Parathyroid adenoma (tissue), 2 donors: ENCODE measurements at regions not wholly inside any gene's neighbourhood (a gene's known extent, or its start where the extent isn't known, plus 50 kb on each side); places are given as distances from the start of the nearest gene placed in this dataset.

Experiments
- H2AFZ ChIP-seq: fragments of 300-600 bp; sonication (generic); one replicate; pipeline ENCODE4 v1.7.0; 2017; ENCODE audit warnings: antibody characterized with exemption, mild to moderate bottlenecking
- H3K27ac ChIP-seq: fragments of 300-600 bp; sonication (generic); one replicate; pipeline ENCODE4 v1.7.0; 2017
- H3K27me3 ChIP-seq: fragments of 300-600 bp; sonication (generic); one replicate; pipeline ENCODE4 v1.7.0; 2017; ENCODE audit warnings: low read length; ENCODE audit not compliant: control insufficient read depth, insufficient read depth
- H3K36me3 ChIP-seq: fragments of 300-600 bp; sonication (generic); one replicate; pipeline ENCODE4 v1.7.0; 2017; ENCODE audit warnings: low read length; ENCODE audit not compliant: control insufficient read depth, insufficient read depth
- H3K4me1 ChIP-seq: fragments of 300-600 bp; sonication (generic); one replicate; pipeline ENCODE4 v1.7.0; 2017; ENCODE audit warnings: control low read depth
- H3K4me2 ChIP-seq: fragments of 300-600 bp; sonication (generic); one replicate; pipeline ENCODE4 v1.7.0; 2017; ENCODE audit warnings: low read length
- H3K4me3 ChIP-seq: fragments of 300-600 bp; sonication (generic); one replicate; pipeline ENCODE4 v1.7.0; 2017; ENCODE audit warnings: low read depth, low read length
- H3K79me2 ChIP-seq: fragments of 300-600 bp; sonication (generic); one replicate; pipeline ENCODE4 v1.7.0; 2017; ENCODE audit warnings: control low read depth
- H3K9ac ChIP-seq: fragments of 300-600 bp; sonication (generic); one replicate; pipeline ENCODE4 v1.7.0; 2017; ENCODE audit warnings: mild to moderate bottlenecking
- H3K9me3 ChIP-seq: fragments of 300-600 bp; sonication (generic); one replicate; pipeline ENCODE4 v1.7.0; 2017; ENCODE audit warnings: low read length; ENCODE audit not compliant: control insufficient read depth
- TF ChIP-seq, protein P1 (sequence below): fragments of 300-600 bp; sonication (generic); IDR thresholded peaks from one replicate; pipeline ENCODE4 v1.7.0; 2017; ENCODE audit warnings: antibody characterized with exemption, mild to moderate bottlenecking
- donor health status: primary hyperparathyroidism.

- no peaks in the 10 kb centered on the region for H3K9me3 ChIP-seq
- no peaks in the 10 kb centered on the region for H3K79me2 ChIP-seq
- H3K9ac ChIP-seq, result no peak overlapping the region
- H3K4me1 ChIP-seq, result no peaks in the 10 kb centered on the region
- no peak overlapping the region for H3K4me3 ChIP-seq
- TF ChIP-seq, protein P1, sequence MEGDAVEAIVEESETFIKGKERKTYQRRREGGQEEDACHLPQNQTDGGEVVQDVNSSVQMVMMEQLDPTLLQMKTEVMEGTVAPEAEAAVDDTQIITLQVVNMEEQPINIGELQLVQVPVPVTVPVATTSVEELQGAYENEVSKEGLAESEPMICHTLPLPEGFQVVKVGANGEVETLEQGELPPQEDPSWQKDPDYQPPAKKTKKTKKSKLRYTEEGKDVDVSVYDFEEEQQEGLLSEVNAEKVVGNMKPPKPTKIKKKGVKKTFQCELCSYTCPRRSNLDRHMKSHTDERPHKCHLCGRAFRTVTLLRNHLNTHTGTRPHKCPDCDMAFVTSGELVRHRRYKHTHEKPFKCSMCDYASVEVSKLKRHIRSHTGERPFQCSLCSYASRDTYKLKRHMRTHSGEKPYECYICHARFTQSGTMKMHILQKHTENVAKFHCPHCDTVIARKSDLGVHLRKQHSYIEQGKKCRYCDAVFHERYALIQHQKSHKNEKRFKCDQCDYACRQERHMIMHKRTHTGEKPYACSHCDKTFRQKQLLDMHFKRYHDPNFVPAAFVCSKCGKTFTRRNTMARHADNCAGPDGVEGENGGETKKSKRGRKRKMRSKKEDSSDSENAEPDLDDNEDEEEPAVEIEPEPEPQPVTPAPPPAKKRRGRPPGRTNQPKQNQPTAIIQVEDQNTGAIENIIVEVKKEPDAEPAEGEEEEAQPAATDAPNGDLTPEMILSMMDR, result no peak
- H3K27ac ChIP-seq, result no peak overlapping the region
- H2AFZ ChIP-seq, result no peak overlapping the region
- no peaks in the 10 kb centered on the region for H3K36me3 ChIP-seq
- H3K4me2 ChIP-seq, result no peak overlapping the region
- no peaks in the 10 kb centered on the region for H3K27me3 ChIP-seq
Observed at GRCh38 chr17:77668518-77668917, 290.0 kb upstream of the TNRC6C start.

- H3K9ac ChIP-seq, result no peak overlapping the region
- H2AFZ ChIP-seq, result no peak overlapping the region
- no peaks in the 10 kb centered on the region for H3K36me3 ChIP-seq
- H3K27me3 ChIP-seq, result no peaks in the 10 kb centered on the region
- H3K4me3 ChIP-seq, result no peak overlapping the region
- H3K4me2 ChIP-seq, result no peak overlapping the region
- H3K9me3 ChIP-seq, result no peaks in the 10 kb centered on the region
- no peak overlapping the region for H3K27ac ChIP-seq
- H3K4me1 ChIP-seq, result no peaks in the 10 kb centered on the region
- no peaks in the 10 kb centered on the region for H3K79me2 ChIP-seq
- TF ChIP-seq, protein P1, result no peak
Observed at GRCh38 chr17:77670173-77670572, 288.3 kb upstream of the TNRC6C start.

DNA sequence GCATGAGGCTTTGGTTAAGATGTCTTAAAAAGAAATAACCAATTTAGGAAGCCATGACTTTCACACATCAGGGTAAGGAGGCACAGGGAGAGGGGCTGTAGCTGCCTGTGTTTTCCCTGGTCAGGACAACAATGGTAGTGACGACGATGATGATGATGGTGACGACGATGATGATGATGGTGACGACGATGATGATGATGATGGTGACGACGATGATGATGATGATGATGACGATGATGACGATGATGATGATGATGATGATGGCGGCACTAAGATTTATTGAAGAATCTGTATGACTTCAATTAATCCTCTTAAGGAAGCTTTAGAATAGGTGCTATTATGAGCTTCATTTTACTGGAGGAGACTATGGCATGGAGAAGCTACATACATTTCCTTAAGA is 284.1 kb upstream of the TNRC6C start:
- H3K27me3 ChIP-seq, result peaks cover 2% of the 10 kb centered on the region
- no peaks in the 10 kb centered on the region for H3K79me2 ChIP-seq
- H3K27ac ChIP-seq, result no peak overlapping the region
- H3K36me3 ChIP-seq, result no peaks in the 10 kb centered on the region
- TF ChIP-seq, protein P1, result no peak
- H3K4me2 ChIP-seq, result no peak overlapping the region
- no peaks in the 10 kb centered on the region for H3K4me1 ChIP-seq
- H2AFZ ChIP-seq, result no peak overlapping the region
- H3K9me3 ChIP-seq, result no peaks in the 10 kb centered on the region
- no peak overlapping the region for H3K4me3 ChIP-seq
- no peak overlapping the region for H3K9ac ChIP-seq

DNA sequence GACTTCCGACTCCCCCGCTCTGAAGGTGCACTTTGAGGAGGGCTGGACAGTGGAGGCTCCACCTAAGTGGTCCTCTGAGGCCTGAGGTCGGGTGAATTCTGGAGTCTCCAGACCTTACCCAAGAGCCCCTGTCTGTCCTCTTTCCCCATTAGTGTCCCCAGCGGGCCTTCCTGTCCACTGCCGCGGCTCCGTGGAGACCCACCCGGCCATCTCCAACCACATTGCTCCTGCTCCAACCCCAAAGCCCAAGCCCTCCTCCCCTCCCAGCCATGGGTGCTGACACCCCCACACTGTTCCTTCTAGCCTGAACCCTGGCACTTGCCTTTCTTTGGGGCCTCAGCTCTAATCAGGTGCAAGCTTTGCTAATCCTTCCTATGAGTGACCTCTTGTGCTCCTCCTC is 283.1 kb upstream of the TNRC6C start:
- TF ChIP-seq, protein P1, result no peak
- peaks cover 2% of the 10 kb centered on the region for H3K27me3 ChIP-seq
- H3K4me2 ChIP-seq, result no peak overlapping the region
- no peaks in the 10 kb centered on the region for H3K36me3 ChIP-seq
- no peaks in the 10 kb centered on the region for H3K9me3 ChIP-seq
- H3K27ac ChIP-seq, result no peak overlapping the region
- H2AFZ ChIP-seq, result no peak overlapping the region
- H3K4me3 ChIP-seq, result no peak overlapping the region
- H3K4me1 ChIP-seq, result no peaks in the 10 kb centered on the region
- no peaks in the 10 kb centered on the region for H3K79me2 ChIP-seq
- no peak overlapping the region for H3K9ac ChIP-seq

DNA sequence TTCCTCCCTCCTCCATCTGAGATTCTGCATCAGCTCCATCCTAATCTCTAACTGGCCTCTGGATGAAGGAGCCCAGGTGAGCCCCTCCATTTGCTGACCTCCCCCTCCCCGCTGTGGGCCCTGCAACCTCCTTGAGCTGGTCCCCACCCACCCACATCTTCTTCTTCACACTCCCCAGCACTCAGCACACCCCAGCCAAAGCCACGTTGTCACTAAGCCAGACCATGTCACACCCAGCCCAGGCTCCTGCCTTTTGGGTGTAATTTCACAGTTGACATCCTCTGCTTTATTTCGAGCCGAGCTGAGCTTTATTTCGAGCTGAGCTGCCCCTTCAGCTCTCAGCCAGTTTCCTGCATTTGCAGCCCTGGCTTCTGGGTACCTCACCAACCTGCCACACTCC is 282.7 kb upstream of the TNRC6C start:
- Histone ChIP-seq H2AFZ (no peak overlapping the region), H3K9ac (no peak overlapping the region), H3K79me2 (no peaks in the 10 kb centered on the region), H3K4me3 (no peak overlapping the region), H3K36me3 (no peaks in the 10 kb centered on the region), H3K4me2 (no peak overlapping the region), H3K4me1 (no peaks in the 10 kb centered on the region), H3K27me3 (peaks cover 2% of the 10 kb centered on the region), H3K9me3 (no peaks in the 10 kb centered on the region), H3K27ac (no peak overlapping the region)
- TF ChIP-seq, protein P1, result no peak
